ENCODE measurements at regions not wholly inside any gene's neighbourhood (a gene's known extent, or its start where the extent isn't known, plus 50 kb on each side); places are given as distances from the start of the nearest gene placed in this dataset.

- TF ChIP-seq CTCF (conservative IDR thresholded peaks at IDR 0.05; ENCODE audit: low read depth in 2 of 2), result no peak
- TF ChIP-seq EZH2phosphoT487 (IDR thresholded peaks at IDR 0.05; ENCODE audit: unreplicated experiment), result no peak
- no peak for TF ChIP-seq JUNB (IDR thresholded peaks at IDR 0.05; ENCODE audit: unreplicated experiment)
- no peak for TF ChIP-seq EZH2 (IDR thresholded peaks at IDR 0.05; ENCODE audit: low read depth, unreplicated experiment)
- TF ChIP-seq ETS1 (IDR thresholded peaks at IDR 0.05), result no peak
- no peak for TF ChIP-seq POLR2AphosphoS5 (IDR thresholded peaks at IDR 0.05; ENCODE audit: low read depth)
- no peak for TF ChIP-seq NANOG (IDR thresholded peaks at IDR 0.05; ENCODE audit: borderline replicate concordance)
- no peak for TF ChIP-seq REST (IDR thresholded peaks at IDR 0.05; ENCODE audit: unreplicated experiment)
- TF ChIP-seq CREB1 (CRISPR knock-in tag; IDR thresholded peaks at IDR 0.05; ENCODE audit: low read depth), result no peak
- TF ChIP-seq ZNF114 (CRISPR knock-in tag; IDR thresholded peaks at IDR 0.05), result no peak
- no peak for TF ChIP-seq ZNF462 (CRISPR knock-in tag; IDR thresholded peaks at IDR 0.05)
These were observed 172.6 kb downstream of the CHRM3 start for GRCh38 chr1:239558991-239559390.

Measured in GM23338 (cell line).